Colonic mucosa (tissue), 4 donors: ENCODE measurements at regions not wholly inside any gene's neighbourhood (a gene's known extent, or its start where the extent isn't known, plus 50 kb on each side); places are given as distances from the start of the nearest gene placed in this dataset.

Source experiments
- DNase-seq: peaks from one replicate; pipeline ENCODE4 v3.0.0-alpha.2; 2020
- H3K27ac ChIP-seq: fragments of 200-600 bp; one replicate; pipeline ENCODE4 v1.8.0; 2021
- H3K27me3 ChIP-seq: fragments of 200-600 bp; one replicate; pipeline ENCODE4 v1.8.0; 2021
- H3K36me3 ChIP-seq: fragments of 200-600 bp; one replicate; pipeline ENCODE4 v1.8.0; 2021
- H3K4me1 ChIP-seq: fragments of 200-600 bp; one replicate; pipeline ENCODE4 v1.8.0; 2021; ENCODE audit warnings: mild to moderate bottlenecking
- H3K4me3 ChIP-seq: fragments of 200-600 bp; one replicate; pipeline ENCODE4 v1.8.0; 2021
- H3K9ac ChIP-seq, 2 donors: one replicate each; pipeline ENCODE4 v1.7.0; 2013; ENCODE audit warnings: control low read depth in 2 of 2, low read depth in 2 of 2, low read length in 2 of 2
- H3K9me3 ChIP-seq: fragments of 200-600 bp; one replicate; pipeline ENCODE4 v1.8.0; 2021
- CTCF ChIP-seq: fragments of 200-600 bp; IDR thresholded peaks from one replicate; pipeline ENCODE4 v1.8.0; 2022; ENCODE audit warnings: antibody characterized with exemption, mild to moderate bottlenecking
- intact Hi-C: fragments of 100-400 bp; cut with DNase I; formaldehyde crosslinking; loops from one replicate; pipeline ENCODE4 v1.14.1; 2022
- donor health status: healthy.
- donor health status: DM: no; HTN: no; CAD: no.
- donor health status: DM: no; HTN: no; CAD: no.

GRCh38 chr13:34137200-34137599 is 319.3 kb downstream of the RFC3 start:
- Histone ChIP-seq H3K4me3 (no peak overlapping the region), H3K9ac (no peak overlapping the region), H3K27ac (no peak overlapping the region), H3K9me3 (no peaks in the 10 kb centered on the region), H3K27me3 (no peaks in the 10 kb centered on the region), H3K36me3 (no peaks in the 10 kb centered on the region), H3K4me1 (no peaks in the 10 kb centered on the region)
- TF ChIP-seq CTCF = no peak
- no peak for DNase-seq
- intact Hi-C loops = no loop called here

DNA sequence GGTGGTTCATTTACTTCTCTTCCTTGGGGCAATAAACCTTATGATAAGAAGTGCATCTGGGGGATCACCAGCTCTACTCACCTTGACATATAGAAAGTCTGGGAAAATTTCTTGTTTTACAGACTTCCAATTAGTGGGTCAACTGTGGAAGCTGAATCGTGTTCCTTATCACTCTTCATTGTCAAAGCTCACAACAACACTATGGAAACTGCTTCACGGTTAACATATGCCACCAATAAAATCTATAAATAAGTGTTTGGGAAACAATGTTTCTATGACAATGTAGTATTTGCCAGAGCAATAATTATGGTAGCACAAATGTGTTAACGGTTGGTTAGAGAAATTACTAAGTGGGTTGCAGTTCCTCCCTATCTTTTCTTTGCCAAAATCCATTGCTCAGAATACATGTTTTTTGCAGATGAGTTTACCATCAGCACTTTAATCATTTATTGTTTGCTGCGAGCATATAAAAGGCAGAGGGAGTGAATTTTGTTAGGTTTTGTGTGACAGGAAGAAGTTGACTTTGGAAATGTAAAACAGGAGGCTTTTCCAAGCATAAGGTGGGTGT is 321.8 kb downstream of the RFC3 start:
- DNase-seq = no peak

DNA sequence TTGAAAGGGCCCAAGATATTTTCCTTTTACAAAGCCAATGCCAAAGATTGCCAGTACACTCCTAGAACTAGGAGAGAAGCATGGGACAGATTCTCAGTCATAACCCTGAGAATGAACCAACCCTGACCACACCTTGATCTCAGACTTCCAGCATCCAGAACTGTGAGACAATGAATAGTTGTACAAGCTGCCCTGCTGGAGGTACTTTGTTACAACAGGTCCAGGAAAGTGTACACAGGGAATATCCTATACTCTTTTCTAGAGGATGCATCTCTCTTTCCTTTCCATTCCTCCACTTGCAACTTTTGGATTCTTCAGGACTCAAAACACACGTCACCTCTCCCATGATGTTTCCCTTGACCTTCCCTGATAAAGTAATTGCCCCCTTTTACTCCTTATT is 325.7 kb downstream of the RFC3 start:
- no peak overlapping the region for H3K4me3 ChIP-seq
- H3K9ac ChIP-seq = no peak overlapping the region
- no peak for TF ChIP-seq CTCF
- H3K9me3 ChIP-seq = no peaks in the 10 kb centered on the region
- no peaks in the 10 kb centered on the region for H3K27me3 ChIP-seq
- intact Hi-C loops = no loop called here
- no peak for DNase-seq
- H3K36me3 ChIP-seq = no peaks in the 10 kb centered on the region
- no peaks in the 10 kb centered on the region for H3K4me1 ChIP-seq
- H3K27ac ChIP-seq = no peak overlapping the region

More for the DNA sequence above, 321.8 kb downstream of the RFC3 start:
- H3K4me1 ChIP-seq = no peaks in the 10 kb centered on the region
- H3K4me3 ChIP-seq = no peak overlapping the region
- intact Hi-C loops = no loop called here
- TF ChIP-seq CTCF = no peak
- no peak overlapping the region for H3K27ac ChIP-seq
- H3K36me3 ChIP-seq = no peaks in the 10 kb centered on the region
- H3K9me3 ChIP-seq = no peaks in the 10 kb centered on the region
- H3K9ac ChIP-seq = no peak overlapping the region
- no peaks in the 10 kb centered on the region for H3K27me3 ChIP-seq

DNA sequence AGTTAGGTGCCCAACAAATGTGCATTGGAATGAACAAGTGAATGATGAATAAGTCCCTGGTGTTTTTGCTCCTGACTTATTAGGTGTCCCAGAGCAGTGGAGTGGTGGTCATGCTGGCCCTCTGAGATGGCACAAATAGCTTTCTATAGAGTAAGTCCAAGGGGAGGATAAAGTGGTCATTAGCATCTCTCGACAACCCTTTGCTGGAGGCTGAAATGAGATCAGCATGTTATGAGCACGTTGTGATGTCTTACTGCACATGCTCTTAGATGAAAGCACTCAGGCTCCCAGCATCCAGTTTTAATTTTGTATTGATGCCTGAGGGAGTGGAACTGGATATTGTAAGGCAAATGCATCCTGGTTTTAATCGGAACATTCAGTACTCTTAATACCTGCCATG is 326.2 kb downstream of the RFC3 start:
- Histone ChIP-seq H3K27ac (no peak overlapping the region), H3K4me1 (no peaks in the 10 kb centered on the region), H3K9ac (no peak overlapping the region), H3K9me3 (no peaks in the 10 kb centered on the region), H3K36me3 (no peaks in the 10 kb centered on the region), H3K27me3 (no peaks in the 10 kb centered on the region), H3K4me3 (no peak overlapping the region)
- DNase-seq = no peak
- no peak for TF ChIP-seq CTCF
- intact Hi-C loops = no loop called here

DNA sequence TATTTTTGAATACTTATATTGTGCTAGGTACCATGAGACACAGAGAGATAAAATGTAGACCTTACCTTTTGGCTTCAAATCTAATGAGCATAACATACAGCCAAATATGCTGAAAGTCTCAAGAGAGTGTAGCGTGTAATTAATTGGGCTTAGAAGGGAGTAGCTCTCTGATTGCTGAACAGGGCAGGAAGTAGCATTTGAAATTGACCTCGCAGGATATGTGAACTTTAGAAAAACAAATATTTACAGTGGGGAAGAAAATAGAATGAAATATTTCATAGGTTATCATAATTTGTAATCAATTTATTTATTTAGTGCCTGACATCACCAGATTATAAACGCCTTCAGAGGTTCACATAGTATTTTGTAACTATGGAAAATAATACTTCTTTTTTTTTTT is 327.1 kb downstream of the RFC3 start:
- Histone ChIP-seq H3K9ac (no peak overlapping the region), H3K4me3 (no peak overlapping the region), H3K27ac (no peak overlapping the region), H3K36me3 (no peaks in the 10 kb centered on the region), H3K4me1 (no peaks in the 10 kb centered on the region), H3K27me3 (no peaks in the 10 kb centered on the region), H3K9me3 (no peaks in the 10 kb centered on the region)
- DNase-seq = no peak
- intact Hi-C loops = no loop called here
- no peak for TF ChIP-seq CTCF
